ENCODE measurements at regions not wholly inside any gene's neighbourhood (a gene's known extent, or its start where the extent isn't known, plus 50 kb on each side); places are given as distances from the start of the nearest gene placed in this dataset.
A peak's percentile ranks its signal among the peaks of the same experiment; 100 is the strongest.
"Not testable (repeated sequence)": the region's sequence is repeated elsewhere in the genome, so short reads cannot be mapped to it uniquely, and the experiment has no call there.

- Histone ChIP-seq H2AFZ (ENCODE audit: low read depth, low read length) (0 out of 2 replicates have a peak overlapping the region, but pooled peaks have one; percentile 26), H4K20me1 (ENCODE audit: insufficient read depth, low read length) (no peaks in the 10 kb centered on the region)
Observed at GRCh38 chr13:62450759-62451158, 1035.1 kb upstream of the PCDH20 start.

DNA sequence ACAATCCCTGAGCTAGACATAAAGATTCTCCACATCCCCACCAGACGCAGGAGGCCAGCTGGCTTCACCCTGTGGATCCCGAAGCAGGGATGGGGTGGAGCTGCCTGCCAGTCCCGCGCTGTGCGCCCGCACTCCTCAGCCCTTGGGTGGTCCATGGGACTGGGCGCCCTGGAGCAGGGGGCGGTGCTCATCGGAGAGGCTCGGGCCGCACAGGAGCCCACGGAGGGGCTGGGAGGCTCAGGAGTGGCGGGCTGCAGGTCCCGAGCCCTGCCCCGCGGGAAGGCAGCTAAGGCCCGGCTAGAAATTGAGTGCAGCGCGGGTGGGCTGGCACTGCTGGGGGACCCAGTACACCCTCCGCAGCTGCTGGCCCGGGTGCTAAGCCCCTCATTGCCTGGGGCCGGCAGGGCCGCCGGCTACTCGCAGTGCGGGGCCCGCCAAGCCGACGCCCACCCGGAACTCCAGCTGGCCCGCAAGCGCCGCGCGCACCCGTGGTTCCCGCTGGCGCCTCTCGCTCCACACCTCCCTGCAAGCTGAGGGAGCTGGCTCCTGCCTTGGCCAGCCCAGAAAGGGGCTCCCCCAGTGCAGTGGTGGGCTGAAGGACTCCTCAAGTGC lies 1032.2 kb upstream of the PCDH20 start:
- H3K27me3 ChIP-seq (ENCODE audit: low read depth, low read length); H3K27ac ChIP-seq (ENCODE audit: low read length); H3K4me1 ChIP-seq (ENCODE audit: low read length); H3K9ac ChIP-seq (ENCODE audit: low read length); H2AFZ ChIP-seq (ENCODE audit: low read depth, low read length); H3K9me3 ChIP-seq (ENCODE audit: insufficient read depth, low read length); H3K4me3 ChIP-seq (ENCODE audit: low read length); H3K4me2 ChIP-seq (ENCODE audit: low read length); H3K79me2 ChIP-seq (ENCODE audit: low read length); H3K36me3 ChIP-seq (replicated peaks; ENCODE audit: low read depth, low read length); H4K20me1 ChIP-seq (ENCODE audit: insufficient read depth, low read length): not testable (repeated sequence)

More at GRCh38 chr13:62450759-62451158, 1035.1 kb upstream of the PCDH20 start:
- no peak overlapping the region for H3K27ac ChIP-seq (ENCODE audit: low read length)
- H3K9me3 ChIP-seq (ENCODE audit: insufficient read depth, low read length): no peaks in the 10 kb centered on the region
- no peaks in the 10 kb centered on the region for H3K27me3 ChIP-seq (ENCODE audit: low read depth, low read length)
- no peak for TF ChIP-seq EZH2phosphoT487 (IDR thresholded peaks at IDR 0.05; ENCODE audit: low read depth)
- TF ChIP-seq CTCF (IDR thresholded peaks at IDR 0.05; ENCODE audit: low read depth, low read length): no peak
- H3K36me3 ChIP-seq (replicated peaks; ENCODE audit: low read depth, low read length): no peaks in the 10 kb centered on the region
- H3K4me2 ChIP-seq (ENCODE audit: low read length): no peak overlapping the region
- no peaks in the 10 kb centered on the region for H3K79me2 ChIP-seq (ENCODE audit: low read length)
- H3K9ac ChIP-seq (ENCODE audit: low read length): no peak overlapping the region
- no peak overlapping the region for H3K4me3 ChIP-seq (ENCODE audit: low read length)
- H3K4me1 ChIP-seq (ENCODE audit: low read length): no peaks in the 10 kb centered on the region

- Histone ChIP-seq H3K4me3 (ENCODE audit: low read length) (no peak overlapping the region), H4K20me1 (ENCODE audit: insufficient read depth, low read length) (no peaks in the 10 kb centered on the region), H3K9ac (ENCODE audit: low read length) (no peak overlapping the region), H3K79me2 (ENCODE audit: low read length) (no peaks in the 10 kb centered on the region), H3K4me1 (ENCODE audit: low read length) (no peaks in the 10 kb centered on the region), H3K27ac (ENCODE audit: low read length) (no peak overlapping the region), H3K4me2 (ENCODE audit: low read length) (no peak overlapping the region), H2AFZ (ENCODE audit: low read depth, low read length) (no peak overlapping the region), H3K9me3 (ENCODE audit: insufficient read depth, low read length) (no peaks in the 10 kb centered on the region), H3K36me3 (replicated peaks; ENCODE audit: low read depth, low read length) (no peaks in the 10 kb centered on the region), H3K27me3 (ENCODE audit: low read depth, low read length) (no peaks in the 10 kb centered on the region)
- TF ChIP-seq EZH2phosphoT487 (IDR thresholded peaks at IDR 0.05; ENCODE audit: low read depth): no peak
- TF ChIP-seq CTCF (IDR thresholded peaks at IDR 0.05; ENCODE audit: low read depth, low read length): no peak
Observed at GRCh38 chr13:62444805-62445204, 1029.2 kb upstream of the PCDH20 start.

- Histone ChIP-seq H4K20me1 (ENCODE audit: insufficient read depth, low read length) (no peaks in the 10 kb centered on the region), H3K79me2 (ENCODE audit: low read length) (no peaks in the 10 kb centered on the region), H3K9me3 (ENCODE audit: insufficient read depth, low read length) (no peaks in the 10 kb centered on the region), H3K27ac (ENCODE audit: low read length) (no peak overlapping the region), H3K4me2 (ENCODE audit: low read length) (no peak overlapping the region), H3K27me3 (ENCODE audit: low read depth, low read length) (no peaks in the 10 kb centered on the region), H3K4me3 (ENCODE audit: low read length) (no peak overlapping the region), H3K9ac (ENCODE audit: low read length) (no peak overlapping the region), H3K36me3 (replicated peaks; ENCODE audit: low read depth, low read length) (no peaks in the 10 kb centered on the region), H2AFZ (ENCODE audit: low read depth, low read length) (no peak overlapping the region), H3K4me1 (ENCODE audit: low read length) (peaks cover 5% of the 10 kb centered on the region)
- TF ChIP-seq EZH2phosphoT487 (IDR thresholded peaks at IDR 0.05; ENCODE audit: low read depth) (no peak), CTCF (IDR thresholded peaks at IDR 0.05; ENCODE audit: low read depth, low read length) (no peak)
Observed at GRCh38 chr13:62434081-62434480, 1018.4 kb upstream of the PCDH20 start.
